Keratinocyte (primary cell): ENCODE measurements at regions not wholly inside any gene's neighbourhood (a gene's known extent, or its start where the extent isn't known, plus 50 kb on each side); places are given as distances from the start of the nearest gene placed in this dataset.

Experiments used
- DNase-seq: peaks from one replicate; pipeline ENCODE4 v3.0.0-alpha.2; 2011; ENCODE audit warnings: low read depth, missing footprints, low spot score
- FAIRE-seq: peaks from 2 replicates; lab custom pipeline; 2011; peaks lifted over from hg19 to GRCh38; lab: Jason Lieb, UNC
- H2AFZ ChIP-seq: 2 replicates; pipeline ENCODE4 v1.6.0; 2012; ENCODE audit warnings: low read length, control low read depth, inconsistent platforms; ENCODE audit not compliant: control insufficient read depth
- H3K27ac ChIP-seq: 2 replicates; pipeline ENCODE4 v1.5.1; 2011; ENCODE audit warnings: low read length; ENCODE audit not compliant: control insufficient read depth, insufficient read depth
- H3K27me3 ChIP-seq: 3 replicates; pipeline ENCODE4 v1.6.0; 2011; ENCODE audit warnings: low read length; ENCODE audit not compliant: control insufficient read depth, insufficient read depth; ENCODE audit errors: extremely low read depth
- H3K36me3 ChIP-seq, 2 experiments: 2 replicates in 1 of 2; 3 replicates in 1 of 2; pipeline ENCODE4 v1.5.1; 2011; ENCODE audit warnings: low read length in 2 of 2, mild to moderate bottlenecking in 1 of 2; ENCODE audit not compliant: control insufficient read depth in 2 of 2, insufficient read depth in 2 of 2; ENCODE audit errors: extremely low read depth in 1 of 2
- H3K4me1 ChIP-seq: 3 replicates; pipeline ENCODE4 v1.5.1; 2011; ENCODE audit warnings: low read length; ENCODE audit not compliant: control insufficient read depth, insufficient read depth; ENCODE audit errors: extremely low read depth
- H3K4me2 ChIP-seq: 3 replicates; pipeline ENCODE4 v1.6.0; 2011; ENCODE audit warnings: low read depth, low read length; ENCODE audit not compliant: control insufficient read depth, insufficient read depth; ENCODE audit errors: extremely low read depth
- H3K4me3 ChIP-seq, 3 experiments: fragments of 200-600 bp in 1 of 3; sonication (generic) in 1 of 3; 2 replicates in 2 of 3; 3 replicates in 1 of 3; pipeline ENCODE4 v1.5.1; 2011 to 2016; ENCODE audit warnings: low read length in 3 of 3, mild to moderate bottlenecking in 3 of 3, control low read depth in 2 of 3, inconsistent platforms in 1 of 3, low read depth in 1 of 3, mixed read lengths in 1 of 3, mixed run types in 1 of 3, moderate library complexity in 1 of 3; ENCODE audit not compliant: control insufficient read depth in 2 of 3, insufficient read depth in 2 of 3; ENCODE audit errors: extremely low read depth in 1 of 3
- H3K79me2 ChIP-seq: 2 replicates; pipeline ENCODE4 v1.6.0; 2012; ENCODE audit warnings: low read length; ENCODE audit not compliant: control insufficient read depth, insufficient read depth
- H3K9ac ChIP-seq: 3 replicates; pipeline ENCODE4 v1.6.0; 2011; ENCODE audit warnings: low read length; ENCODE audit not compliant: control insufficient read depth, insufficient read depth; ENCODE audit errors: extremely low read depth
- H3K9me1 ChIP-seq: 3 replicates; pipeline ENCODE4 v1.6.0; 2011; ENCODE audit warnings: low read length; ENCODE audit not compliant: control insufficient read depth, insufficient read depth; ENCODE audit errors: extremely low read depth
- H3K9me3 ChIP-seq: 2 replicates; pipeline ENCODE4 v1.5.1; 2012; ENCODE audit warnings: low read depth, low read length; ENCODE audit not compliant: control insufficient read depth
- H4K20me1 ChIP-seq: 3 replicates; pipeline ENCODE4 v1.6.0; 2011; ENCODE audit warnings: low read length; ENCODE audit not compliant: control insufficient read depth, insufficient read depth; ENCODE audit errors: extremely low read depth
- CTCF ChIP-seq, 3 experiments: IDR thresholded peaks in 1 of 3; conservative IDR thresholded peaks in 1 of 3; optimal IDR thresholded peaks in 1 of 3; 2 replicates in 2 of 3; 3 replicates in 1 of 3; pipeline versions ENCODE3 to v1.5.1; 2011; ENCODE audit warnings: low read length in 3 of 3, mild to moderate bottlenecking in 3 of 3, moderate library complexity in 2 of 3, control low read depth in 1 of 3, inconsistent platforms in 1 of 3; ENCODE audit not compliant: insufficient read depth in 2 of 3; ENCODE audit errors: extremely low read depth in 1 of 3
- EZH2 ChIP-seq: IDR thresholded peaks from one replicate; pipeline ENCODE4 v1.6.1; 2012; ENCODE audit warnings: inconsistent platforms, mild to moderate bottlenecking, low read length, moderate library complexity
- dilution Hi-C: fragments of 300-500 bp; cut with MboI; formaldehyde crosslinking; loops from one replicate; pipeline ENCODE4 v1.7.0; 2020; ENCODE audit warnings: low sequenced_read_pairs; ENCODE audit not compliant: extremely low pct_ligation_motif_present

DNA sequence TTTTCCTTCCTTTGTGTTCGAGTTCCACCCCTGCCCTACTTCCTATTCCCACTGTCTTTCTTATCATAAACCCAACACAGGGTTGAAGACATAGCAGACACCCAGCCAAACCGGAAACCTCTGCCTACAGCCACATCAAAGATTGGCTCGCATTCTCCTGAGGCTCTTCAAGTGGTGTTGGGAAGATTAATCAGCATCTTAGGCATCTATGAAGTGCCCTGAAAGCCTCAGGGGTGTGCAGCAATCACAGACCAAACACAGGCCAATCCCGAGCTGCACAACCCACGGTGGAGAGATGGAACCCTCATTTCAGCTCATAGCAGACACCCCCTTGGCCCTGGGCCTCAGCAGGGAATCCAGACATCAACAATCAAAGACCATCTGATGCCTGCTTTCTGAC lies 255.9 kb downstream of the XXYLT1 start:
- Histone ChIP-seq H3K9me1 (no peaks in the 10 kb centered on the region), H2AFZ (no peak overlapping the region), H3K4me1 (peaks cover 5% of the 10 kb centered on the region), H3K4me3 (no peak overlapping the region), H3K4me2 (no peak overlapping the region), H3K27ac (no peak overlapping the region), H3K79me2 (no peaks in the 10 kb centered on the region), H3K36me3 (no peaks in the 10 kb centered on the region), H4K20me1 (no peaks in the 10 kb centered on the region), H3K9me3 (no peaks in the 10 kb centered on the region), H3K27me3 (peaks cover 17% of the 10 kb centered on the region), H3K9ac (no peak overlapping the region)
- TF ChIP-seq EZH2, result no peak
- TF ChIP-seq CTCF (optimal IDR thresholded peaks at IDR 0.05 in 1 of 3, IDR thresholded peaks at IDR 0.05 in 1 of 3, conservative IDR thresholded peaks at IDR 0.05 in 1 of 3; ENCODE audit: extremely low read depth in 1 of 3, insufficient read depth in 2 of 3, low read length in 3 of 3), result no peak
- DNase-seq, result no peak
- FAIRE-seq, result no peak
- dilution Hi-C loops, result no loop called here

GRCh38 chr3:195017151-195017550 lies 253.8 kb downstream of the XXYLT1 start:
- Histone ChIP-seq H3K27ac (no peak overlapping the region), H3K27me3 (peaks cover 17% of the 10 kb centered on the region), H4K20me1 (no peaks in the 10 kb centered on the region), H3K9me1 (no peaks in the 10 kb centered on the region), H3K9me3 (no peaks in the 10 kb centered on the region), H3K36me3 (no peaks in the 10 kb centered on the region), H3K9ac (no peak overlapping the region), H2AFZ (no peak overlapping the region), H3K79me2 (no peaks in the 10 kb centered on the region), H3K4me1 (peaks cover 5% of the 10 kb centered on the region), H3K4me2 (no peak overlapping the region), H3K4me3 (no peak overlapping the region)
- no peak for TF ChIP-seq EZH2
- TF ChIP-seq CTCF (optimal IDR thresholded peaks at IDR 0.05 in 1 of 3, IDR thresholded peaks at IDR 0.05 in 1 of 3, conservative IDR thresholded peaks at IDR 0.05 in 1 of 3; ENCODE audit: extremely low read depth in 1 of 3, insufficient read depth in 2 of 3, low read length in 3 of 3), result no peak
- no peak for DNase-seq
- FAIRE-seq, result no peak
- dilution Hi-C loops, result no loop called here
